ENCODE measurements at regions not wholly inside any gene's neighbourhood (a gene's known extent, or its start where the extent isn't known, plus 50 kb on each side); places are given as distances from the start of the nearest gene placed in this dataset.
A peak's percentile ranks its signal among the peaks of the same experiment; 100 is the strongest.

GRCh38 chr22:27601195-27601594, 200.4 kb downstream of the MN1 start:
- TF ChIP-seq POLR2A (IDR thresholded peaks at IDR 0.05), result no peak
- TF ChIP-seq CTCF (IDR thresholded peaks at IDR 0.05), result no peak
- H3K36me3 ChIP-seq (replicated peaks in 1 of 2), result no peaks in the 10 kb centered on the region
- DNase-seq, result no peak
- no peak overlapping the region for H3K27ac ChIP-seq
- intact Hi-C loops (cut with DNase I), result no loop called here
- WGBS, 4 donors, result 63 to 85% (median 71%) methylated on average over 9 of the region's 9 CpGs
- no peak overlapping the region for H3K4me3 ChIP-seq
- no peaks in the 10 kb centered on the region for H3K9me3 ChIP-seq (replicated peaks in 1 of 3)
- no peaks in the 10 kb centered on the region for H3K27me3 ChIP-seq
- no peaks in the 10 kb centered on the region for H3K4me1 ChIP-seq (replicated peaks in 1 of 2)

DNA sequence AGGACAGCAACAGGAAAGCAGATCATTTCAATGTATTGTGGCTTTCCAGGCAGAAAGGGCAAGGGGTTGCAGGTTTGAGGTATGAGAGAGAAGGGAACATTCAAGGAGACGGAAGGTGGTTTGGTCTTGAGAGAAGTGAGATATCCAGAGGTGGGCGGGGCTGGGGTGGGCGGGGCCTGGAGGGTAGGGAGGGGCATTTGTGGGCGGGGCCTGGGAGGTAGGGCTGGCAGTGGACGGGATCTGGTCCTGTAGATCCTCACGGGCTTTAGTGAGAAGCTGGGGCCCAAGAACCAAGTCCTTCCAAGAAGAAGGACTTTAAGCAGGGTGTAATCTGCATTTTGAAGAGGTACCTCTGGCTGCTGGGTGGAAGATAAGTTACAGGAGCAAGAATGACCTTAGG, 199.2 kb downstream of the MN1 start:
- no peak overlapping the region for H3K4me3 ChIP-seq
- intact Hi-C loops (cut with DNase I), result no loop called here
- no peaks in the 10 kb centered on the region for H3K4me1 ChIP-seq (replicated peaks in 1 of 2)
- no peaks in the 10 kb centered on the region for H3K9me3 ChIP-seq (replicated peaks in 1 of 3)
- H3K36me3 ChIP-seq (replicated peaks in 1 of 2), result no peaks in the 10 kb centered on the region
- 50 to 70% (median 60%) methylated on average over 6 of the region's 6 CpGs for WGBS, 4 donors
- no peak overlapping the region for H3K27ac ChIP-seq
- no peak for TF ChIP-seq POLR2A (IDR thresholded peaks at IDR 0.05)
- TF ChIP-seq CTCF (IDR thresholded peaks at IDR 0.05), result no peak
- no peaks in the 10 kb centered on the region for H3K27me3 ChIP-seq
- no peak for DNase-seq

DNA sequence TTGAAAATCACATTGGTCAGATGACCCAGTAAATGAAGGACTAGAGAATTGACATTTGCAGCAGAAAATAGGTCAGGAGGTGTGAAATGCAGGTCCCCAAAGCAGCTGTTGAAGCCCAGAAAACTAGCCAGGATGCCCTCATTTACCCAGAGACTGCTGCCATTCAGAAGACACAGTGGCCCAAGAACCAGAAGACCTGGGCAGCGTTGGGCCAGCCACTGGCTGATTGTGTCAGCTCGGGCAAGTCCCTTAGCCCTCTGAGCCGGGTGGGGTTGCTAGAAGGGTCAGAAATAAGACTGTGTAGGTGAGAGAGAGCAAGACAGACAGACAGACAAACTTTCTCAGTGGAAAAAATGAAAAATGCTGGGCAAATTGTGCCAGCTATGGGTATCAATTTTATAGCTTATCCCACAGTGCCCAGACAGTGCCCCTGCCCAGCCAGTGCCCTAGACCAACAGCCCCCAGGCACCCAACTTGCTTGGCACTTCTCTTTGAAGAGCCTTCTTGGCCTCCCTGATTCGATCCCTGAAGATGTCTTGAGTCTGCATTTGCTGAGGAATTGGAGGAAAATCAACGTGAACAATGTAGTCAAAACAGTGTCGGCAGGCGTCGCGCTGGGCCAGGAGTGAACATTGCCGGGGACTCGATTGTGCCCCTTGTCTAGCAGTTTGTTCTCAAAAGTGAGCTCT, 198.3 kb downstream of the MN1 start:
- no peak overlapping the region for H3K4me3 ChIP-seq
- intact Hi-C loops (cut with DNase I), result no loop called here
- no peaks in the 10 kb centered on the region for H3K36me3 ChIP-seq (replicated peaks in 1 of 2)
- H3K4me1 ChIP-seq (replicated peaks in 1 of 2), result no peaks in the 10 kb centered on the region
- H3K9me3 ChIP-seq (replicated peaks in 1 of 3), result no peaks in the 10 kb centered on the region
- WGBS, 4 donors, result 89 to 91% (median 90%) methylated on average over 11 of the region's 11 CpGs
- no peak for TF ChIP-seq CTCF (IDR thresholded peaks at IDR 0.05)
- no peak for TF ChIP-seq POLR2A (IDR thresholded peaks at IDR 0.05)
- H3K27me3 ChIP-seq, result no peaks in the 10 kb centered on the region
- DNase-seq, result no peak
- no peak overlapping the region for H3K27ac ChIP-seq

DNA sequence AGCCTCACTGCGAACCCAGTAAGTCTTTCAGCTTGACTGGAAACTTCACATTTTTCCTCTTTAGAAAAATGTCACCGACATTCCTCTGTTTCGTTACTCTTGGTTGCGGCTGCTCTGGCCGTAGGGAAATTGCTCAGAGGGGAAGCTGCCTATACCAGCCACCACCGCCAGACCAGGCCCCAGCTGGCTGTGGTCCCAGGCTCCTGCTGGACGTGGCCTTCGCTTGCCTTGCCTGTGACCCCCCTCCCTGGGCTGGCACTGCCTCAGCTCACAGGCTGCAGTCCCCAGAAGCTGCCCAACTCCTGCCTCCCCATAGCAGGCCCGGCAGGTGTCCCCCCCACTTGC, 197.8 kb downstream of the MN1 start:
- no peak for TF ChIP-seq CTCF (IDR thresholded peaks at IDR 0.05)
- no peak for TF ChIP-seq POLR2A (IDR thresholded peaks at IDR 0.05)
- Histone ChIP-seq H3K36me3 (replicated peaks in 1 of 2) (no peaks in the 10 kb centered on the region), H3K4me3 (no peak overlapping the region), H3K27me3 (no peaks in the 10 kb centered on the region), H3K4me1 (replicated peaks in 1 of 2) (no peaks in the 10 kb centered on the region), H3K9me3 (replicated peaks in 1 of 3) (no peaks in the 10 kb centered on the region), H3K27ac (no peak overlapping the region)
- 53 to 73% (median 62%) methylated on average over 4 to 9 of the region's 9 CpGs for WGBS, 4 donors
- intact Hi-C loops (cut with DNase I), result no loop called here
- DNase-seq, result peak in 4 of 7 donors; percentile 25 to 77 (median 42)

Measured in adrenal gland (tissue), 9 donors.